ENCODE measurements at regions not wholly inside any gene's neighbourhood (a gene's known extent, or its start where the extent isn't known, plus 50 kb on each side); places are given as distances from the start of the nearest gene placed in this dataset.

DNA sequence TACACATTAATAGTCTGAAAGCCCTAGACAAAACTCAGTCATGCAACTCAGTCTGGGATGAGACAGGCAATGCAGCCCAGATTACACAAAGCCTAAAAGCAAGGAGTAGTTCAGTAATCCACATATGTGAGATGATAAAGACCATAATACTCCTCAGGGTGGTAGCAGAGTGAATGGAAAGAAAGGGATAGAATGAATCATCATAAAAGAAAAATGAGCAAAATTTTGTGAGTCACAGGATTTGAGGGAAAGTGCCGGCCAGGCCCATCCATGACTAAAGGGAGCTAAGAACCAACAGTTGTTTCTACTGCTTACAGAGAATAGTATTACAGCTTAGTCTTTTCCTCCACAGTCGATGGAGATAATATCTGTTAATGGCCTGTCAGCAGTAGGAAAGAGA is 90.0 kb upstream of the POU5F2 start:
- TF ChIP-seq, protein P1, sequence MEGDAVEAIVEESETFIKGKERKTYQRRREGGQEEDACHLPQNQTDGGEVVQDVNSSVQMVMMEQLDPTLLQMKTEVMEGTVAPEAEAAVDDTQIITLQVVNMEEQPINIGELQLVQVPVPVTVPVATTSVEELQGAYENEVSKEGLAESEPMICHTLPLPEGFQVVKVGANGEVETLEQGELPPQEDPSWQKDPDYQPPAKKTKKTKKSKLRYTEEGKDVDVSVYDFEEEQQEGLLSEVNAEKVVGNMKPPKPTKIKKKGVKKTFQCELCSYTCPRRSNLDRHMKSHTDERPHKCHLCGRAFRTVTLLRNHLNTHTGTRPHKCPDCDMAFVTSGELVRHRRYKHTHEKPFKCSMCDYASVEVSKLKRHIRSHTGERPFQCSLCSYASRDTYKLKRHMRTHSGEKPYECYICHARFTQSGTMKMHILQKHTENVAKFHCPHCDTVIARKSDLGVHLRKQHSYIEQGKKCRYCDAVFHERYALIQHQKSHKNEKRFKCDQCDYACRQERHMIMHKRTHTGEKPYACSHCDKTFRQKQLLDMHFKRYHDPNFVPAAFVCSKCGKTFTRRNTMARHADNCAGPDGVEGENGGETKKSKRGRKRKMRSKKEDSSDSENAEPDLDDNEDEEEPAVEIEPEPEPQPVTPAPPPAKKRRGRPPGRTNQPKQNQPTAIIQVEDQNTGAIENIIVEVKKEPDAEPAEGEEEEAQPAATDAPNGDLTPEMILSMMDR (conservative IDR thresholded peaks at IDR 0.05 in 1 of 2, IDR thresholded peaks at IDR 0.05 in 1 of 2; ENCODE audit: low read depth in 1 of 2, low read length in 2 of 2) = no peak
- TF ChIP-seq EZH2 (IDR thresholded peaks at IDR 0.05; ENCODE audit: low read length, missing control alignments) = no peak
